ENCODE measurements at regions not wholly inside any gene's neighbourhood (a gene's known extent, or its start where the extent isn't known, plus 50 kb on each side); places are given as distances from the start of the nearest gene placed in this dataset.
"Not testable (repeated sequence)": the region's sequence is repeated elsewhere in the genome, so short reads cannot be mapped to it uniquely, and the experiment has no call there.

- H3K4me1 Mint-ChIP-seq = no peaks in the 10 kb centered on the region
- no peak overlapping the region for H3K4me3 Mint-ChIP-seq
- CTCF ChIA-PET = no interaction called here
- H3K36me3 Mint-ChIP-seq = no peaks in the 10 kb centered on the region
- no peak for DNase-seq
- no peaks in the 10 kb centered on the region for H3K27me3 Mint-ChIP-seq
- H3K9me3 Mint-ChIP-seq (ENCODE audit: low read depth) = peaks cover 11% of the 10 kb centered on the region
- no peak overlapping the region for H3K27ac Mint-ChIP-seq
- no peak for ATAC-seq
Observed at GRCh38 chr10:108050626-108051025, 886.1 kb upstream of the SORCS1 start.

GRCh38 chr10:108049668-108050067 is 885.2 kb upstream of the SORCS1 start:
- CTCF ChIA-PET = no interaction called here
- Mint-ChIP-seq H3K4me3 (no peak overlapping the region), H3K36me3 (no peaks in the 10 kb centered on the region), H3K9me3 (ENCODE audit: low read depth) (peaks cover 11% of the 10 kb centered on the region), H3K4me1 (no peaks in the 10 kb centered on the region), H3K27me3 (no peaks in the 10 kb centered on the region), H3K27ac (no peak overlapping the region)
- no peak for ATAC-seq
- DNase-seq = no peak

GRCh38 chr10:108048898-108049297 is 884.4 kb upstream of the SORCS1 start:
- CTCF ChIA-PET = no interaction called here
- DNase-seq (no peak), ATAC-seq (no peak)
- H3K27ac Mint-ChIP-seq = no peak overlapping the region
- H3K36me3 Mint-ChIP-seq = no peaks in the 10 kb centered on the region
- H3K4me3 Mint-ChIP-seq = no peak overlapping the region
- no peaks in the 10 kb centered on the region for H3K27me3 Mint-ChIP-seq
- no peaks in the 10 kb centered on the region for H3K4me1 Mint-ChIP-seq
- H3K9me3 Mint-ChIP-seq (ENCODE audit: low read depth) = peaks cover 9% of the 10 kb centered on the region

GRCh38 chr10:108039821-108040584 is 875.5 kb upstream of the SORCS1 start:
- no peaks in the 10 kb centered on the region for H3K27me3 Mint-ChIP-seq
- DNase-seq (no peak), ATAC-seq (no peak)
- H3K4me3 Mint-ChIP-seq = no peak overlapping the region
- no peak overlapping the region for H3K27ac Mint-ChIP-seq
- H3K4me1 Mint-ChIP-seq = no peaks in the 10 kb centered on the region
- no peaks in the 10 kb centered on the region for H3K36me3 Mint-ChIP-seq
- H3K9me3 Mint-ChIP-seq (ENCODE audit: low read depth) = peaks cover 10% of the 10 kb centered on the region
- CTCF ChIA-PET = no interaction called here

- CTCF ChIA-PET = no interaction called here
- no peak for ATAC-seq
- Mint-ChIP-seq H3K27me3 (no peaks in the 10 kb centered on the region), H3K27ac (no peak overlapping the region), H3K4me1 (no peaks in the 10 kb centered on the region), H3K4me3 (no peak overlapping the region), H3K36me3 (no peaks in the 10 kb centered on the region), H3K9me3 (ENCODE audit: low read depth) (peaks cover 13% of the 10 kb centered on the region)
- no peak for DNase-seq
Observed at GRCh38 chr10:108037061-108037460, 872.6 kb upstream of the SORCS1 start.

- H3K4me3 Mint-ChIP-seq = no peak overlapping the region
- H3K4me1 Mint-ChIP-seq = no peaks in the 10 kb centered on the region
- DNase-seq (no peak), ATAC-seq (no peak)
- H3K36me3 Mint-ChIP-seq = no peaks in the 10 kb centered on the region
- peaks cover 11% of the 10 kb centered on the region for H3K9me3 Mint-ChIP-seq (ENCODE audit: low read depth)
- CTCF ChIA-PET = no interaction called here
- no peaks in the 10 kb centered on the region for H3K27me3 Mint-ChIP-seq
- no peak overlapping the region for H3K27ac Mint-ChIP-seq
Observed at GRCh38 chr10:108036265-108036664, 871.8 kb upstream of the SORCS1 start.

- no peak for ATAC-seq
- Mint-ChIP-seq H3K36me3 (no peaks in the 10 kb centered on the region), H3K9me3 (ENCODE audit: low read depth) (peaks cover 8% of the 10 kb centered on the region), H3K4me1 (no peaks in the 10 kb centered on the region), H3K27me3 (no peaks in the 10 kb centered on the region), H3K27ac (no peak overlapping the region), H3K4me3 (no peak overlapping the region)
- no peak for DNase-seq
- CTCF ChIA-PET = no interaction called here
Observed at GRCh38 chr10:108034829-108035228, 870.3 kb upstream of the SORCS1 start.

- H3K4me3 Mint-ChIP-seq; H3K4me1 Mint-ChIP-seq; H3K9me3 Mint-ChIP-seq (ENCODE audit: low read depth); CTCF ChIA-PET; H3K27me3 Mint-ChIP-seq; DNase-seq; H3K36me3 Mint-ChIP-seq; H3K27ac Mint-ChIP-seq; ATAC-seq: not testable (repeated sequence)
Observed at GRCh38 chr10:108033518-108033917, 869.0 kb upstream of the SORCS1 start.

- H3K9me3 Mint-ChIP-seq (ENCODE audit: low read depth) = peaks cover 2% of the 10 kb centered on the region
- no peaks in the 10 kb centered on the region for H3K27me3 Mint-ChIP-seq
- no peak for ATAC-seq
Observed at GRCh38 chr10:108031505-108031904, 867.0 kb upstream of the SORCS1 start.

GRCh38 chr10:108014902-108015177 is 850.3 kb upstream of the SORCS1 start:
- H3K27ac Mint-ChIP-seq = no peak overlapping the region
- DNase-seq (no peak), ATAC-seq (no peak)
- no peaks in the 10 kb centered on the region for H3K36me3 Mint-ChIP-seq
- H3K27me3 Mint-ChIP-seq = no peaks in the 10 kb centered on the region
- no peak overlapping the region for H3K4me3 Mint-ChIP-seq
- H3K4me1 Mint-ChIP-seq = no peaks in the 10 kb centered on the region
- CTCF ChIA-PET = no interaction called here
- peaks cover 2% of the 10 kb centered on the region for H3K9me3 Mint-ChIP-seq (ENCODE audit: low read depth)

More at GRCh38 chr10:108031505-108031904, 867.0 kb upstream of the SORCS1 start:
- Mint-ChIP-seq H3K27ac (no peak overlapping the region), H3K36me3 (no peaks in the 10 kb centered on the region), H3K4me1 (no peaks in the 10 kb centered on the region), H3K4me3 (no peak overlapping the region)
- CTCF ChIA-PET = no interaction called here
- no peak for DNase-seq

GRCh38 chr10:108014145-108014901 is 849.8 kb upstream of the SORCS1 start:
- DNase-seq = no peak
- H3K36me3 Mint-ChIP-seq = no peaks in the 10 kb centered on the region
- CTCF ChIA-PET = no interaction called here
- no peaks in the 10 kb centered on the region for H3K4me1 Mint-ChIP-seq
- peaks cover 2% of the 10 kb centered on the region for H3K9me3 Mint-ChIP-seq (ENCODE audit: low read depth)
- no peaks in the 10 kb centered on the region for H3K27me3 Mint-ChIP-seq
- ATAC-seq = no peak
- H3K4me3 Mint-ChIP-seq = no peak overlapping the region
- no peak overlapping the region for H3K27ac Mint-ChIP-seq

GRCh38 chr10:108005627-108006026 is 841.1 kb upstream of the SORCS1 start:
- Mint-ChIP-seq H3K4me3 (no peak overlapping the region), H3K4me1 (no peaks in the 10 kb centered on the region), H3K9me3 (ENCODE audit: low read depth) (peaks cover 7% of the 10 kb centered on the region), H3K36me3 (no peaks in the 10 kb centered on the region), H3K27me3 (no peaks in the 10 kb centered on the region), H3K27ac (no peak overlapping the region)
- DNase-seq (no peak), ATAC-seq (no peak)
- CTCF ChIA-PET = no interaction called here

GRCh38 chr10:108003576-108003975 is 839.1 kb upstream of the SORCS1 start:
- ATAC-seq (no peak), DNase-seq (no peak)
- H3K36me3 Mint-ChIP-seq = no peaks in the 10 kb centered on the region
- H3K4me3 Mint-ChIP-seq = no peak overlapping the region
- H3K4me1 Mint-ChIP-seq = no peaks in the 10 kb centered on the region
- H3K27ac Mint-ChIP-seq = no peak overlapping the region
- H3K27me3 Mint-ChIP-seq = no peaks in the 10 kb centered on the region
- CTCF ChIA-PET = no interaction called here
- peaks cover 9% of the 10 kb centered on the region for H3K9me3 Mint-ChIP-seq (ENCODE audit: low read depth)

GRCh38 chr10:108003061-108003460 is 838.6 kb upstream of the SORCS1 start:
- Mint-ChIP-seq H3K4me1 (no peaks in the 10 kb centered on the region), H3K27ac (no peak overlapping the region), H3K9me3 (ENCODE audit: low read depth) (peaks cover 9% of the 10 kb centered on the region), H3K36me3 (no peaks in the 10 kb centered on the region), H3K27me3 (no peaks in the 10 kb centered on the region), H3K4me3 (no peak overlapping the region)
- ATAC-seq (no peak), DNase-seq (no peak)
- CTCF ChIA-PET = no interaction called here

Measured in activated CD8-positive, alpha-beta memory T cell treated with anti-CD3 and anti-CD28 coated beads, Interleukin-2, amount 10 ng/mL, durations not matched to agents 7 days and 5 days (primary cell).